A549 (cell line): ENCODE measurements at regions not wholly inside any gene's neighbourhood (a gene's known extent, or its start where the extent isn't known, plus 50 kb on each side); places are given as distances from the start of the nearest gene placed in this dataset.

Source experiments
- ATAC-seq, 2 experiments: fragments of 200-7000 bp in 1 of 2; fragments of >200 bp in 1 of 2; cut with Nextera tagmentation in 1 of 2; cut with Tn5 transposase in 1 of 2; 3 replicates each; pipeline versions ENCODE4 v1.8.0 to v1.9.1; 2018 to 2020; ENCODE audit warnings: mild to moderate bottlenecking in 1 of 2, moderate library complexity in 1 of 2
- CTCF ChIA-PET: fragments of 300-600 bp; sonication (Branson Sonifier 250); formaldehyde crosslinking; extraction: SDS; loops from one replicate; lab custom pipeline; 2021; ENCODE audit warnings: antibody characterized with exemption, inconsistent platforms; lab: Yijun Ruan, JAX
- POLR2A ChIA-PET: fragments of 350-600 bp; formaldehyde crosslinking; extraction: SDS; loops from one replicate; lab custom pipeline; 2021; ENCODE audit warnings: antibody characterized with exemption, inconsistent platforms; lab: Yijun Ruan, JAX
- DNase-seq, 2 experiments: peaks; one replicate each; pipeline versions ENCODE4 v3.0.0 to v3.0.0-alpha.2; 2011 to 2016; ENCODE audit warnings: low read depth in 1 of 2, low spot score in 1 of 2
- FAIRE-seq: peaks from 2 replicates; lab custom pipeline; 2011; peaks lifted over from hg19 to GRCh38; lab: Jason Lieb, UNC
- H3K27ac ChIP-seq, 2 experiments: fragments of >200 bp; sonication (Bioruptor Twin); formaldehyde crosslinking; 3 replicates each; pipeline ENCODE4 v1.5.1; 2016 to 2017
- H3K4me1 ChIP-seq: fragments of >200 bp; sonication (Bioruptor Twin); formaldehyde crosslinking; 3 replicates; pipeline ENCODE4 v1.6.1; 2016
- H3K4me2 ChIP-seq: fragments of >200 bp; sonication (Bioruptor Twin); formaldehyde crosslinking; 3 replicates; pipeline ENCODE4 v1.6.1; 2016
- H3K4me3 ChIP-seq: fragments of >200 bp; sonication (Bioruptor Twin); formaldehyde crosslinking; 3 replicates; pipeline ENCODE4 v1.5.1; 2016
- H3K9me3 ChIP-seq: fragments of >200 bp; sonication (Bioruptor Twin); formaldehyde crosslinking; 3 replicates; pipeline ENCODE4 v1.6.1; 2016
- CEBPB ChIP-seq, 2 experiments: fragments of >200 bp in 1 of 2; sonication (Bioruptor Twin) in 1 of 2; formaldehyde crosslinking in 1 of 2; IDR thresholded peaks; 2 replicates each; pipeline ENCODE4 v1.6.1; 2012 to 2016
- CTCF ChIP-seq: fragments of >200 bp; sonication (Bioruptor Twin); formaldehyde crosslinking; IDR thresholded peaks from 3 replicates; pipeline ENCODE4 v1.5.1; 2016
- E2F6 ChIP-seq: IDR thresholded peaks from 2 replicates; pipeline ENCODE4 v1.6.1; 2012; ENCODE audit warnings: low read depth, borderline replicate concordance
- ESRRA ChIP-seq: fragments of 150-350 bp; IDR thresholded peaks from 2 replicates; pipeline ENCODE4 v1.6.1; 2014; ENCODE audit warnings: mild to moderate bottlenecking, low read length, borderline replicate concordance
- FOXS1 ChIP-seq: fragments of 250-450 bp; sonication (Bioruptor Pico); IDR thresholded peaks from 2 replicates; pipeline ENCODE4 v1.5.0; 2020; ENCODE audit warnings: mild to moderate bottlenecking, moderate library complexity
- JUNB ChIP-seq: fragments of >200 bp; sonication (Bioruptor Twin); formaldehyde crosslinking; IDR thresholded peaks from 2 replicates; pipeline ENCODE4 v1.6.1; 2016
- KDM1A ChIP-seq: fragments of 200-600 bp; sonication (generic); IDR thresholded peaks from 2 replicates; pipeline ENCODE4 v1.6.1; 2016; ENCODE audit warnings: low read depth, mild to moderate bottlenecking
- MAFK ChIP-seq: fragments of 450-650 bp; IDR thresholded peaks from 2 replicates; pipeline ENCODE4 v1.6.1; 2014; ENCODE audit not compliant: partially characterized antibody
- MAX ChIP-seq: IDR thresholded peaks from 2 replicates; pipeline ENCODE4 v1.6.1; 2012
- NPAS2 ChIP-seq: fragments of 250-450 bp; sonication (Bioruptor Pico); IDR thresholded peaks from 2 replicates; pipeline ENCODE4 v1.8.0; 2022; ENCODE audit warnings: mild to moderate bottlenecking, moderate library complexity, borderline replicate concordance
- NR3C1 ChIP-seq: fragments of >200 bp; sonication (Bioruptor Twin); formaldehyde crosslinking; IDR thresholded peaks from 3 replicates; pipeline ENCODE4 v1.6.1; 2017
- PBX3 ChIP-seq: IDR thresholded peaks from 2 replicates; pipeline ENCODE4 v1.6.1; 2012
- POLR2A ChIP-seq: IDR thresholded peaks from 2 replicates; pipeline ENCODE4 v1.6.1; 2012; ENCODE audit warnings: mild to moderate bottlenecking, low read length
- RCOR1 ChIP-seq: fragments of 150-350 bp; IDR thresholded peaks from 2 replicates; pipeline ENCODE4 v1.6.1; 2014; ENCODE audit warnings: antibody characterized with exemption, low read length, low read depth
- TFCP2L1 ChIP-seq: fragments of 250-450 bp; sonication (Bioruptor Pico); IDR thresholded peaks from 2 replicates; pipeline ENCODE4 v1.5.0; 2021; ENCODE audit warnings: mild to moderate bottlenecking
- TP53 ChIP-seq: fragments of 250-450 bp; sonication (Bioruptor Pico); IDR thresholded peaks from 2 replicates; pipeline ENCODE4 v1.5.0; 2021; ENCODE audit warnings: mild to moderate bottlenecking, moderate library complexity
- USF2 ChIP-seq: fragments of 450-650 bp; IDR thresholded peaks from 2 replicates; pipeline ENCODE4 v1.6.1; 2014; ENCODE audit warnings: antibody characterized with exemption
- WGBS: methylation state at CpG from one replicate; pipeline ENCODE4 v1.1.6; 2017; ENCODE audit errors: missing lambda C conversion rate; 5-methylcytosine and 5-hydroxymethylcytosine counted together
- TF ChIP-seq, protein P1 (sequence below): fragments of >200 bp; sonication (Bioruptor Twin); formaldehyde crosslinking; IDR thresholded peaks from 3 replicates; pipeline ENCODE4 v1.6.1; 2016

GRCh38 chr1:184909019-184909418, 65.3 kb downstream of the NIBAN1 start (continued):
- TF ChIP-seq RCOR1 (no peak), NPAS2 (CRISPR knock-in tag) (no peak), FOXS1 (CRISPR knock-in tag) (no peak), ESRRA (no peak), POLR2A (no peak), JUNB (no peak), MAFK (no peak)

GRCh38 chr1:184908506-184908905, 65.8 kb downstream of the NIBAN1 start:
- Histone ChIP-seq H3K4me3 (no peak overlapping the region), H3K9me3 (no peaks in the 10 kb centered on the region), H3K27ac (no peak overlapping the region), H3K4me1 (peaks cover 9% of the 10 kb centered on the region; the same call in 2 of the 3 replicates), H3K4me2 (no peak overlapping the region)
- DNase-seq = no peak
- ATAC-seq = no peak
- WGBS = 56% methylated on average over 2 of the region's 2 CpGs
- ChIA-PET CTCF (no interaction called here), POLR2A (no interaction called here)
- TF ChIP-seq MAX = no peak
- TF ChIP-seq TFCP2L1 (CRISPR knock-in tag) = no peak
- TF ChIP-seq, protein P1, sequence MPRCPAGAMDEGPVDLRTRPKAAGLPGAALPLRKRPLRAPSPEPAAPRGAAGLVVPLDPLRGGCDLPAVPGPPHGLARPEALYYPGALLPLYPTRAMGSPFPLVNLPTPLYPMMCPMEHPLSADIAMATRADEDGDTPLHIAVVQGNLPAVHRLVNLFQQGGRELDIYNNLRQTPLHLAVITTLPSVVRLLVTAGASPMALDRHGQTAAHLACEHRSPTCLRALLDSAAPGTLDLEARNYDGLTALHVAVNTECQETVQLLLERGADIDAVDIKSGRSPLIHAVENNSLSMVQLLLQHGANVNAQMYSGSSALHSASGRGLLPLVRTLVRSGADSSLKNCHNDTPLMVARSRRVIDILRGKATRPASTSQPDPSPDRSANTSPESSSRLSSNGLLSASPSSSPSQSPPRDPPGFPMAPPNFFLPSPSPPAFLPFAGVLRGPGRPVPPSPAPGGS = no peak
- no peak for TF ChIP-seq KDM1A
- no peak for TF ChIP-seq USF2
- no peak for TF ChIP-seq CEBPB (IDR thresholded peaks at IDR 0.05)
- FAIRE-seq = no peak

DNA sequence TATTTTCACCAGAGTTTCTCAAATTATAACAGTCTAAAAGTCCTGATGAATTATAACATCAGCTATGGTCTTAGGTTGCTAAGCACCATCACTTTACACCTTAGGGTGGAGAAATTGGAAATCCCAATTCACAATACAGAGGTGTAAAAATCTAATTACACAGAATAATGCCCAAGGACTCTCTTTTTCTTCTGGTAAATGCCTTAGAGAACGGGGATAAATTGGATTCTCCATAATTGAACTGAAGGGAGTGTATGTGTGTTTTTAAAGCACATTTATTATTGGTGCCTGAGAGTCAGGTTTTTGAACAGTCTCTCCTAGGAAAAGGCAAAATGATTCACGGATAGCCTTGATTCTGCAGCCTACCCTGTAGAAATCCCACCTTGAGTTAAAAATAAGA, 66.8 kb downstream of the NIBAN1 start:
- H3K4me1 ChIP-seq = peaks cover 9% of the 10 kb centered on the region; the same call in 2 of the 3 replicates
- no peaks in the 10 kb centered on the region for H3K9me3 ChIP-seq
- H3K4me3 ChIP-seq = no peak overlapping the region
- no peak for DNase-seq
- ChIA-PET POLR2A (no interaction called here), CTCF (no interaction called here)
- no peak for ATAC-seq
- TF ChIP-seq TP53 (no peak), MAX (no peak), NR3C1 (no peak), CTCF (no peak), POLR2A (no peak), USF2 (no peak), PBX3 (no peak), E2F6 (no peak), TFCP2L1 (CRISPR knock-in tag) (no peak), RCOR1 (no peak)
- no peak for FAIRE-seq
- H3K4me2 ChIP-seq = no peak overlapping the region
- H3K27ac ChIP-seq = no peak overlapping the region
- WGBS = 33% methylated on average over 2 of the region's 2 CpGs
